GM13976 (cell line): ENCODE measurements at regions not wholly inside any gene's neighbourhood (a gene's known extent, or its start where the extent isn't known, plus 50 kb on each side); places are given as distances from the start of the nearest gene placed in this dataset.

Source experiments
- DNase-seq: peaks from one replicate; pipeline ENCODE4 v3.0.0; 2012; ENCODE audit warnings: low spot score
- CTCF ChIP-seq: IDR thresholded peaks from 2 replicates; pipeline ENCODE4 v1.5.1; 2012; ENCODE audit warnings: borderline replicate concordance, mild to moderate bottlenecking; ENCODE audit not compliant: insufficient read depth; ENCODE audit errors: extremely low read depth, missing control alignments, control extremely low read depth
- in situ Hi-C: fragments of 300-500 bp; cut with MboI; formaldehyde crosslinking; loops from one replicate; pipeline ENCODE4 v1.12.0; 2022; ENCODE audit warnings: low sequenced_read_pairs, mixed read lengths, inconsistent platforms; ENCODE audit not compliant: unreplicated experiment

DNA sequence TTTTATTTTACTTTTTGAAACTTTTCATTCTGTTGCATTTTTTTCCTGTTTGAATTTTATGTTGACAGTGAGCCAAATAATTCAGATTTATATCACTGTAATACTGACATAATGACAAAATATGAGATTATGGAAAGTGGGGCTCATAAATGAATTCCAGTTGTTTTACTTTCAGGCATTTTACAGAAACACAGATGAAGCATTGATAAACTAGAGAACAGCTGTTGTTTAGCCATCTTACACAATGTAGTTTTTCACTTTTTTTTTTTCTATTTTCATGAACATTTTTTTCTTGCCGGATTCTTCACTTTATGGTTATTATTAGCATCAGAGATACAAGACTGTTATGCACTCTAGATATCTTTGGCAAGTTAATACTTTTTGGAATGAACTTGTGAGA lies 91.7 kb upstream of the PAQR3 start:
- DNase-seq: no peak
- TF ChIP-seq CTCF: no peak
- in situ Hi-C loops: no loop called here

DNA sequence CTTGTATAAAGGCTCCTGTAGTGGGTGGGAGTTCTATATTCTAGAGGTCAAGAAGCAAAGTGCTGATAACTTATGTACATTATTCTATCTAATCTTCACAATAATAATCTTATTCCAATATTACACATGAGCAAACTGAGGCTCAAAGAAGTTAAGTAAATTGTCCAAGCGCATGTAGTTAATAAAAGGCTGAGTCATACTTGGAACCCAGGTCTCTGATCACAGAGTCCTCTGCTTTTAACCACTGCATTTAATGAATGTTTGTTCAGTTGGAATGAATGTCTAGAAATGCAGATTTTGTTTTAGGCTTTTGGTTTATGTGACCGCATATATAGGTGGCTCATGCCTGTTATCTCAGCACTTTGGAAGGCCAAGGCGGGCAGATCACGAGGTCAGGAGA lies 88.4 kb upstream of the PAQR3 start:
- in situ Hi-C loops: no loop called here
- TF ChIP-seq CTCF: no peak
- no peak for DNase-seq

DNA sequence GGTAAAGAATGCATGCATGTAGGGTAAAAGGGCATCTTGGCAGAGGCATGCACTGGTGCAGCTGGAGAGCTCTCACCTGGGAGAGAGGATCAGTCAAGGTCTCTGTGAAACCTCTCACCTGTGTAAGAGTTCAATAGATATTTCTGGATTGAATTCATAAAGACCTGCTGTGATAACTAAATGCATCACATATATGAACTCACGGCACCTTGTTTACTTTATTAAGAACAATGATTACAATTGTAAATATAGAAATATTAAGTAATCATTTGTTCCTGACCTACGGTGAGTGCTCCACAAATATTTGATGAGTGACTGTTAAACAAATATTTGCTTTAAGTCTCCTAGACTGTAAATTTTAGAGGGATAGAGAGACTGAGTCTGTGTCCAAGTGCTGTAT lies 85.9 kb upstream of the PAQR3 start:
- in situ Hi-C loops: no loop called here
- no peak for DNase-seq
- TF ChIP-seq CTCF: no peak

GRCh38 chr4:79023799-79024770 lies 84.8 kb upstream of the PAQR3 start:
- in situ Hi-C loops: no loop called here
- DNase-seq: no peak
- TF ChIP-seq CTCF: no peak

DNA sequence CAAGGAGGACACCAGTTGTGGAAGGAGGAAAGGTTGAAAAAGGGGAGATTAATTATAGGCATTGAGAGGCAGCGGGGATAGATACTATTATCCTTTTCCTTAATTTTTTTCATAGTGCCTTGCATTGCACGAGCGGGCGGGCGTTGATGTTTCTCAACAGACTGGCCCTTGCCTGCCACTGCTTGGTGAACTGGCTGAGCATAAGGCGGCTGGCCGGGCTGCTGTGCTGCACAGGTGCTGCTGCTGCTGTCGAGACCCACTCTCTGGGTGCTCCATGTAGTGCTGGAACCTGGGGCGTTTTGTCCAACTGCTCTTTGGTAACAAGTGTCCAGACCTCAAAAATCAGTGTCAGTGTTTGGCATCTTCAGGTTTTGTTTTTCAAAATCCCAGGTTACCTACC lies 83.3 kb upstream of the PAQR3 start:
- DNase-seq: no peak
- in situ Hi-C loops: no loop called here
- TF ChIP-seq CTCF: no peak

GRCh38 chr4:79017481-79017880 lies 78.2 kb upstream of the PAQR3 start:
- no peak for DNase-seq
- TF ChIP-seq CTCF: no peak
- in situ Hi-C loops: no loop called here
